PFSK-1 (cell line): ENCODE measurements at regions not wholly inside any gene's neighbourhood (a gene's known extent, or its start where the extent isn't known, plus 50 kb on each side); places are given as distances from the start of the nearest gene placed in this dataset.

ENCODE experiments used
- SIN3A ChIP-seq: IDR thresholded peaks from 2 replicates; pipeline ENCODE4 v1.6.1; 2012; ENCODE audit warnings: mild to moderate bottlenecking, low read length, moderate library complexity, borderline replicate concordance; ENCODE audit not compliant: insufficient read depth
- TF ChIP-seq, protein P1 (sequence below), 2 experiments: IDR thresholded peaks; 2 replicates each; pipeline versions ENCODE4 v1.6.1 to v1.8.0; 2011 to 2012; ENCODE audit warnings: low read depth in 2 of 2, low read length in 2 of 2, control low read depth in 1 of 2, inconsistent platforms in 1 of 2, mild to moderate bottlenecking in 1 of 2, moderate library complexity in 1 of 2; ENCODE audit not compliant: insufficient read depth in 1 of 2

DNA sequence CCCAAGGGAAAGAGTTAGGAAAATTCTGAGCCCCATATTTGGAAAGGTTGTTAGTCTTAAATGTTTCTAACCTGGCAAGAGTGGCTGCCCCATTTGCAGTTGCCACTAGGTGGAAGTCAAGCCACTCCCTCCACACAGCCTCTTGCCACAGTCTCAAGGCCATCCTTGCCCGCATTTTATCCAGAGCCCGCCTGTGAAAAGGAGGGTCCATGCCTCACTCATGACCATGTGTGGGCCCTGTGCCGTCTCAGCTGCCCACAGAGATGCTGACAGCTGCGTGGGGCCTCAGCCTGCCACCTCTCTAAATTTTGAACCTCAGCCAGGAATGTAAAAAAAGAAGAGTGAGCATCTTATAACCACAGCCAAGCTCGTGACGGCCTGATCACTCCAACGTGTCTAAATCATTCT, 201.5 kb upstream of the FAM241A start:
- no peak for TF ChIP-seq SIN3A
- TF ChIP-seq, protein P1, sequence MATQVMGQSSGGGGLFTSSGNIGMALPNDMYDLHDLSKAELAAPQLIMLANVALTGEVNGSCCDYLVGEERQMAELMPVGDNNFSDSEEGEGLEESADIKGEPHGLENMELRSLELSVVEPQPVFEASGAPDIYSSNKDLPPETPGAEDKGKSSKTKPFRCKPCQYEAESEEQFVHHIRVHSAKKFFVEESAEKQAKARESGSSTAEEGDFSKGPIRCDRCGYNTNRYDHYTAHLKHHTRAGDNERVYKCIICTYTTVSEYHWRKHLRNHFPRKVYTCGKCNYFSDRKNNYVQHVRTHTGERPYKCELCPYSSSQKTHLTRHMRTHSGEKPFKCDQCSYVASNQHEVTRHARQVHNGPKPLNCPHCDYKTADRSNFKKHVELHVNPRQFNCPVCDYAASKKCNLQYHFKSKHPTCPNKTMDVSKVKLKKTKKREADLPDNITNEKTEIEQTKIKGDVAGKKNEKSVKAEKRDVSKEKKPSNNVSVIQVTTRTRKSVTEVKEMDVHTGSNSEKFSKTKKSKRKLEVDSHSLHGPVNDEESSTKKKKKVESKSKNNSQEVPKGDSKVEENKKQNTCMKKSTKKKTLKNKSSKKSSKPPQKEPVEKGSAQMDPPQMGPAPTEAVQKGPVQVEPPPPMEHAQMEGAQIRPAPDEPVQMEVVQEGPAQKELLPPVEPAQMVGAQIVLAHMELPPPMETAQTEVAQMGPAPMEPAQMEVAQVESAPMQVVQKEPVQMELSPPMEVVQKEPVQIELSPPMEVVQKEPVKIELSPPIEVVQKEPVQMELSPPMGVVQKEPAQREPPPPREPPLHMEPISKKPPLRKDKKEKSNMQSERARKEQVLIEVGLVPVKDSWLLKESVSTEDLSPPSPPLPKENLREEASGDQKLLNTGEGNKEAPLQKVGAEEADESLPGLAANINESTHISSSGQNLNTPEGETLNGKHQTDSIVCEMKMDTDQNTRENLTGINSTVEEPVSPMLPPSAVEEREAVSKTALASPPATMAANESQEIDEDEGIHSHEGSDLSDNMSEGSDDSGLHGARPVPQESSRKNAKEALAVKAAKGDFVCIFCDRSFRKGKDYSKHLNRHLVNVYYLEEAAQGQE (IDR thresholded peaks at IDR 0.05; ENCODE audit: insufficient read depth in 1 of 2, low read depth in 2 of 2, low read length in 2 of 2): no peak
